MM.1S (cell line): ENCODE measurements at regions not wholly inside any gene's neighbourhood (a gene's known extent, or its start where the extent isn't known, plus 50 kb on each side); places are given as distances from the start of the nearest gene placed in this dataset.

Experiments used
- DNase-seq: peaks from one replicate; pipeline ENCODE4 v3.0.0-alpha.2; 2015
- H2AFZ ChIP-seq: fragments of 300-600 bp; sonication (generic); 2 replicates; pipeline ENCODE4 v1.6.0; 2016; ENCODE audit warnings: antibody characterized with exemption, low read length
- H3F3A ChIP-seq: fragments of 300-600 bp; sonication (generic); 2 replicates; pipeline ENCODE4 v1.6.1; 2016; ENCODE audit warnings: mild to moderate bottlenecking, antibody characterized with exemption, low read length, moderate library complexity, mixed read lengths; ENCODE audit not compliant: insufficient read depth
- H3K27ac ChIP-seq: fragments of 300-600 bp; sonication (generic); 2 replicates; pipeline ENCODE4 v1.5.1; 2016; ENCODE audit warnings: mild to moderate bottlenecking, low read length
- H3K27me3 ChIP-seq: fragments of 300-600 bp; sonication (generic); replicated peaks from 2 replicates; pipeline ENCODE4 v1.6.0; 2016; ENCODE audit warnings: low read length; ENCODE audit not compliant: insufficient read depth
- H3K36me3 ChIP-seq: fragments of 300-600 bp; sonication (generic); replicated peaks from 2 replicates; pipeline ENCODE4 v1.6.1; 2016; ENCODE audit warnings: mild to moderate bottlenecking, low read length, mixed read lengths; ENCODE audit not compliant: insufficient read depth
- H3K4me1 ChIP-seq: fragments of 300-600 bp; sonication (generic); 2 replicates; pipeline ENCODE4 v1.6.1; 2016; ENCODE audit warnings: low read length, mixed read lengths
- H3K4me2 ChIP-seq: fragments of 300-600 bp; sonication (generic); 2 replicates; pipeline ENCODE4 v1.6.0; 2016; ENCODE audit warnings: low read depth, low read length
- H3K4me3 ChIP-seq: fragments of 300-600 bp; sonication (generic); 2 replicates; pipeline ENCODE4 v1.5.1; 2016; ENCODE audit warnings: low read length, mixed read lengths
- H3K79me2 ChIP-seq: fragments of 300-600 bp; sonication (generic); 2 replicates; pipeline ENCODE4 v1.6.1; 2016; ENCODE audit warnings: mixed run types, low read length, mixed read lengths
- H3K9ac ChIP-seq: fragments of 300-600 bp; sonication (generic); 2 replicates; pipeline ENCODE4 v1.6.1; 2016; ENCODE audit warnings: low read length, mixed read lengths
- H3K9me2 ChIP-seq: fragments of 300-600 bp; sonication (generic); replicated peaks from 2 replicates; pipeline ENCODE4 v1.6.1; 2016; ENCODE audit warnings: mild to moderate bottlenecking, low read length, mixed read lengths; ENCODE audit not compliant: insufficient read depth
- H3K9me3 ChIP-seq: fragments of 300-600 bp; sonication (generic); replicated peaks from 2 replicates; pipeline ENCODE4 v1.6.1; 2016; ENCODE audit warnings: mild to moderate bottlenecking, low read length, mixed read lengths; ENCODE audit not compliant: insufficient read depth
- H4K20me1 ChIP-seq: fragments of 300-600 bp; sonication (generic); 2 replicates; pipeline ENCODE4 v1.6.1; 2016; ENCODE audit warnings: mild to moderate bottlenecking, low read length, moderate library complexity, mixed read lengths; ENCODE audit not compliant: insufficient read depth
- EZH2 ChIP-seq: fragments of 300-600 bp; sonication (generic); optimal IDR thresholded peaks from 2 replicates; pipeline ENCODE3; 2017; ENCODE audit warnings: low read depth, mild to moderate bottlenecking, antibody characterized with exemption, low read length, mixed read lengths
- EZH2phosphoT487 ChIP-seq: fragments of 300-600 bp; sonication (generic); IDR thresholded peaks from 2 replicates; pipeline ENCODE4 v1.6.1; 2018; ENCODE audit warnings: antibody characterized with exemption, low read length
- TF ChIP-seq, protein P1 (sequence below): fragments of 300-600 bp; sonication (generic); IDR thresholded peaks from 2 replicates; pipeline ENCODE4 v1.5.1; 2016; ENCODE audit warnings: antibody characterized with exemption, low read length, mixed read lengths

DNA sequence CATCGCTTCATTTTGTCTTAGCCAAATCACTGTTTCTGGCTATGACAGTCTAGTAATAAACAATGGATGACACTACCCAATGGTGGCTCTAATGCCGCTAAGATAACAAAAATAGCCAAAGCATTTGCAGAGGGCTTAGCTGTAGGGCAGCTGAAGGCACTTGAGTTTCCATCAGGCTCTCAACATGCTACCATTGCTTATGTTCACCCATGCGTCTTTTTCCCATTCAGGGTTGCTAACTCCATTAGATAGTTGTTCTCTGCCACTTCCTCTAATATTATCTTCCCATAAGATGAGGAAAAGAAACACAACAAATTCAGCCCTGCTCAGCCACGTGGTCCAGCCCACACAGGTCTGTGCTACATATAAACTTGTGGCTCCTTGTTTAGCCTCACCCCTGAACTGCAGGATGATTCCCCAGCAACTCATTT is 159.6 kb downstream of the TOMM20 start:
- H3F3A ChIP-seq: peaks cover 7% of the 10 kb centered on the region; the same call in 1 of the 2 replicates
- H3K79me2 ChIP-seq: no peaks in the 10 kb centered on the region
- peaks cover 15% of the 10 kb centered on the region for H3K4me1 ChIP-seq
- H3K9ac ChIP-seq: no peak overlapping the region
- H2AFZ ChIP-seq: no peak overlapping the region
- no peak overlapping the region for H3K4me2 ChIP-seq
- H4K20me1 ChIP-seq: no peaks in the 10 kb centered on the region
- no peak for DNase-seq
- H3K9me2 ChIP-seq: no peaks in the 10 kb centered on the region
- no peak for TF ChIP-seq EZH2
- TF ChIP-seq EZH2phosphoT487: no peak
- TF ChIP-seq, protein P1, sequence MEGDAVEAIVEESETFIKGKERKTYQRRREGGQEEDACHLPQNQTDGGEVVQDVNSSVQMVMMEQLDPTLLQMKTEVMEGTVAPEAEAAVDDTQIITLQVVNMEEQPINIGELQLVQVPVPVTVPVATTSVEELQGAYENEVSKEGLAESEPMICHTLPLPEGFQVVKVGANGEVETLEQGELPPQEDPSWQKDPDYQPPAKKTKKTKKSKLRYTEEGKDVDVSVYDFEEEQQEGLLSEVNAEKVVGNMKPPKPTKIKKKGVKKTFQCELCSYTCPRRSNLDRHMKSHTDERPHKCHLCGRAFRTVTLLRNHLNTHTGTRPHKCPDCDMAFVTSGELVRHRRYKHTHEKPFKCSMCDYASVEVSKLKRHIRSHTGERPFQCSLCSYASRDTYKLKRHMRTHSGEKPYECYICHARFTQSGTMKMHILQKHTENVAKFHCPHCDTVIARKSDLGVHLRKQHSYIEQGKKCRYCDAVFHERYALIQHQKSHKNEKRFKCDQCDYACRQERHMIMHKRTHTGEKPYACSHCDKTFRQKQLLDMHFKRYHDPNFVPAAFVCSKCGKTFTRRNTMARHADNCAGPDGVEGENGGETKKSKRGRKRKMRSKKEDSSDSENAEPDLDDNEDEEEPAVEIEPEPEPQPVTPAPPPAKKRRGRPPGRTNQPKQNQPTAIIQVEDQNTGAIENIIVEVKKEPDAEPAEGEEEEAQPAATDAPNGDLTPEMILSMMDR: no peak
- H3K4me3 ChIP-seq: no peak overlapping the region
- H3K27ac ChIP-seq: no peak overlapping the region
- H3K36me3 ChIP-seq: no peaks in the 10 kb centered on the region
- no peaks in the 10 kb centered on the region for H3K27me3 ChIP-seq
- H3K9me3 ChIP-seq: no peaks in the 10 kb centered on the region

DNA sequence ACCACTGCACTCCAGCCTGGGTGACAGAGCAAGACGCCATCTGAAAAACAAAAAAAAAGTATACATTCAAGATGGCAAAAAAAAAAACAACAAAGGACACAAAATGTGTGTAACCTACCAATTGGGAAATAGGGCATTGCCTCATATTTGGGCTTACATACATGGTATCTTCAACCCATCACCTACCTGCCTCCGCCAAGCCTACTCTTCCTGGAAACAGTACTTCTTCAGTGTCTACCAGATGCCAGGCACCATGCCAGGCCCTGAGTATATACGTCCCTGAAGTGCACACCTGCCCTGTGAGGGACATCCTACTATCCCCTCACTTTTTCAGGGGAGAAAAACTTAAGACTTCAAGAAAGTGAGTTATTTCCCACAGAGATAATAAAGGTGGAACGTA is 160.2 kb downstream of the TOMM20 start:
- Histone ChIP-seq H3K79me2 (no peaks in the 10 kb centered on the region), H3K27ac (no peak overlapping the region), H3K27me3 (no peaks in the 10 kb centered on the region), H3K36me3 (no peaks in the 10 kb centered on the region), H2AFZ (no peak overlapping the region), H3K4me1 (peaks cover 21% of the 10 kb centered on the region), H3F3A (peaks cover 13% of the 10 kb centered on the region), H4K20me1 (no peaks in the 10 kb centered on the region), H3K9me3 (no peaks in the 10 kb centered on the region), H3K9ac (no peak overlapping the region), H3K9me2 (no peaks in the 10 kb centered on the region), H3K4me2 (no peak overlapping the region), H3K4me3 (no peak overlapping the region)
- no peak for DNase-seq
- TF ChIP-seq EZH2 (no peak), EZH2phosphoT487 (no peak)
- TF ChIP-seq, protein P1: no peak

DNA sequence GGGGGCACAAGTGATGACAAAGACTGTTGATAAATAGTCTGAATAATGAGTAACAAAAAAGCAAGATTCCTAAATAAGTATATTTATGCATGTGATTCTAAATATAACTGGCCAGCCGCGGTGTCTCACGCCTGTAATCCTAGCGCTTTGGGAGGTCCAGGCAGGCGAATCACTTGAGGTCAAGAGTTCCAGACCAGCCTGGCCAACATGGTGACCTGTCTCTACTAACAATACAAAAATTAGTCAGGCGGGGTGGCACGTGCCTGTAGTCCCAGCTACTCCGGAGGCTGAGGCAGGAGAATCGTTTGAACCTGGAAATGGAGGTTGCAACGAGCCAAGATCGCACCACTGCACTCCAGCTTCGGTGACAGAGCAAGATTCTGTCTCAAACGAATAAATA is 161.5 kb downstream of the TOMM20 start:
- Histone ChIP-seq H3K4me1 (peaks cover 27% of the 10 kb centered on the region), H2AFZ (no peak overlapping the region)
- no peak for DNase-seq

More for the DNA sequence above, 161.5 kb downstream of the TOMM20 start:
- H3K27ac ChIP-seq: no peak overlapping the region
- H3F3A ChIP-seq: peaks cover 24% of the 10 kb centered on the region
- H3K4me3 ChIP-seq: no peak overlapping the region
- no peaks in the 10 kb centered on the region for H3K9me2 ChIP-seq
- no peaks in the 10 kb centered on the region for H4K20me1 ChIP-seq
- H3K4me2 ChIP-seq: no peak overlapping the region
- no peaks in the 10 kb centered on the region for H3K9me3 ChIP-seq
- H3K79me2 ChIP-seq: no peaks in the 10 kb centered on the region
- peaks cover under 1% of the 10 kb centered on the region for H3K27me3 ChIP-seq
- TF ChIP-seq EZH2 (no peak), EZH2phosphoT487 (no peak)
- TF ChIP-seq, protein P1: no peak
- H3K9ac ChIP-seq: no peak overlapping the region
- H3K36me3 ChIP-seq: no peaks in the 10 kb centered on the region
